GM18861 (cell line): ENCODE measurements at regions not wholly inside any gene's neighbourhood (a gene's known extent, or its start where the extent isn't known, plus 50 kb on each side); places are given as distances from the start of the nearest gene placed in this dataset.
"Not testable (repeated sequence)": the region's sequence is repeated elsewhere in the genome, so short reads cannot be mapped to it uniquely, and the experiment has no call there.

ENCODE experiments used
- ATAC-seq: cut with Tn5 transposase; IDR thresholded peaks from one replicate; pipeline ENCODE4 v1.9.1; 2021; ENCODE audit not compliant: unreplicated experiment

DNA sequence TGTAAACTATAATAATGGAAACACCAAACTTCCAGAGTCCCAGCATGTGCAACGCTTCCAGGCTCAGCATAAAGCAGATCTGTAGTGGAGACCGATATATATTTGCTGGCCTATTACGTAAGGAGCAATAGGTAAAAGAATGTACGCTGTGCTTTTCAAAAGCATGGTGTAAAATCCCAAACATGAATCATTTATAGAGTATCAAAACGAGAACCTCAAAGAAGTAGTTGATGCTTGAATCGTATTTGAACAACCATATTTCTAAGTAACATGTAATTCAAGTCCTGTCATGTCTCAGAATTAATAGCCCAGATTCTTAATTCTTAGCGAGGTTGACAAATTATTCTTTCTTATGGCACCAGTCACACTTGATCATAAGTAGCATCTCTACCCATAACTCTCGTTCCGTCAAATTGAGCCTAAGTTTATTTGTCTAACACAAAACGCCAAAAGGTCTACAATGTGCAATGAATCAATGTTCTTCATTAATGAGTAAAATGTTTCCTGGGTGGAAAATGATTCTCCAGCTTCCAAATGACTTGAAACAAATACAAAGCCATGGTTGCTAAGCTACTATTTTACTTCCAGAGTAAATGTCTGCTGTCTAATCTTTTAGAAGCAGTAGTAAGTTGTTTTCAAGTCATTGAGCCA is 811.5 kb upstream of the FRG1 start:
- ATAC-seq: no peak

GRCh38 chr4:189131118-189131517 is 809.6 kb upstream of the FRG1 start:
- no peak for ATAC-seq

DNA sequence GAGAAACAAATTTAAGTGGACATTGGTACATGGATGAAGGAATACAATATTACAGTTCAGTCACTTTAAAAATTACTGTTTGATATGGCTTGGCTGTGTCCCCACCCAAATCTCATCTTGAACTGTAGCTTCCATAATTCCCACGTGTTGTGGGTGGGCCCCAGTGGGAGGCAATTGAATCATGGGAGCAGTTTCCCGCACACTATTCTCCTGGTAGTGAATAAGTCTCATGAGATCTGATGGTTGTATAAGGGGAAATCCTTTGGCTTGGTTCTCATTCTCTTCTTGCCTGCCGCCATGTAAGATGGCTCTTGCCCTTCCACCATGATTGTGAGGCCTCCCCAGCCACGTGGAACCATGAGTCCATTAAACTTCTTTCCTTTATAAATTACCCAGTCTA is 804.2 kb upstream of the FRG1 start:
- ATAC-seq: no peak

GRCh38 chr4:189143263-189143952 is 797.3 kb upstream of the FRG1 start:
- no peak for ATAC-seq

GRCh38 chr4:189147005-189147929 is 793.4 kb upstream of the FRG1 start:
- ATAC-seq: no peak

GRCh38 chr4:189155083-189155482 is 785.6 kb upstream of the FRG1 start:
- ATAC-seq: not testable (repeated sequence)

GRCh38 chr4:189162073-189162789 is 778.4 kb upstream of the FRG1 start:
- ATAC-seq: no peak

DNA sequence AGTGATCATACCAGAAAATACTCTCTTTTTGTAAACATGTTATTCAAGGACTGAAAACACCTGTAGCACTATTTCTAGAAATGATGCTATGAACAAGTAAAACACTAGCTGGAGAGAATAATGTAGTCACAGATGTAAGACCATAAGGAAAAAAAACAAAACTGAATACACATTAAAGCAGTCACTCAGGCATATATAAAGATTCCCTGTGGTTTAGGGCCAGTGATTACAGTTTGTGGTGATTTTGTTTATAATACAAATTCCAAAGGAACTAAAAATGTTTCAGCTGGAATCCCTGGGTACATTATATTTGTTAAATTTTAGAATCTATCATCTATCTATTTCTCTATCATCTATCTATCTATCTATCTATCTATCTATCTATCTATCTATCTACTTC is 777.8 kb upstream of the FRG1 start:
- ATAC-seq: no peak

GRCh38 chr4:189176002-189176401 is 764.7 kb upstream of the FRG1 start:
- no peak for ATAC-seq

GRCh38 chr4:189177130-189177529 is 763.5 kb upstream of the FRG1 start:
- no peak for ATAC-seq

- no peak for ATAC-seq
Measured at GRCh38 chr4:189178125-189178746, 762.4 kb upstream of the FRG1 start.

DNA sequence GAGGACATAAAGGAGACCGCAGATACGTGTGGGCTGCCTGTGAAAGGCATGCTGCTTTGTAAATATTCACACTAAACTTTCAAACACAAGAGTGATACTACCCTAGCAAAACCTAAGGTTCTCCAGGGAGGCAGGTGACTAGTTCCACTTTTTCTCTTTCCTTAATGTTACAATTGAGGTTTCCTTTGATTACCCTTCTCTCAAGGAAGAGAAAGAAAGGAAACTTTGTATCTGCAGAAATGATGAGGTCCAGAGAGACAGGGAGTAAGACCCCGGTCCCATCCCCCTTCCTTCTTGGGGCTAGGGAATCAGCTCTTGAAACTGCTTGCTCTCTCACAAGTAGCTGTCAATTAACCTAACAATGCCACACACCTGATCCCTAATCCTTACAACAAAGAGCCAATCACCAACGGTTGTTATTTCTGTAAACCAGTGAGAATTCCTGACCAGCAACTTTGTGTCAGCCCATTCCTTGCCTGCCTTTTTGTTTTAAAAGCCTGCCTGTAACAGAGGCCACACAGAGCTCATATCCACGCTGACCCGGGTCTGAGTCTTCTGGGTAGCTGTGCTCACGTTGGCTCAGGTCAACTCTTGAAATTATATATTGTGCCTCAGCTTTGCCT is 754.8 kb upstream of the FRG1 start:
- no peak for ATAC-seq

DNA sequence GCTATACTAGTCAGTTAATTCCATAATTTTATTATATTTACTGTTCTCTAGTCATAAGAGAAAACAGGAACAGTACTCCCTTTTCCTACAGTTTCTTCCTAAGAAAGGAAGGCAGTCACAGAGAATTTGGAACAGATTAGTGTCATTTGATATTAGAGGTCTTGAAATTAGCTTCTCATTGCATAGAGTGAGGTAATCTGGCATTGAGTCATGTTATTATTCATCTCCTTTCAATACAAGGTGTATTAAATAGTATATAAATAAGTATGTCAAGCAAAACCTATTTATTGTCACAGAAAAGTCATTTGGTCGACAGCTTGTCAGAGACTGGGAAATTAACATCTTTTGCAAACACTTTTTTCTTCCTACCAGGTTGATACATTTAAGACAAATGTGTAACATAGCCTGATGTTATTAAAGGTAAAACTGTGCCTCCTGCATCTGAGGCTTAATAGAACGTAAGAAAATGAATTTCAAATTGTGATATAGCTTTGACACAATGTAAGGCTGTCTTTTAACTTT is 753.1 kb upstream of the FRG1 start:
- ATAC-seq: no peak

DNA sequence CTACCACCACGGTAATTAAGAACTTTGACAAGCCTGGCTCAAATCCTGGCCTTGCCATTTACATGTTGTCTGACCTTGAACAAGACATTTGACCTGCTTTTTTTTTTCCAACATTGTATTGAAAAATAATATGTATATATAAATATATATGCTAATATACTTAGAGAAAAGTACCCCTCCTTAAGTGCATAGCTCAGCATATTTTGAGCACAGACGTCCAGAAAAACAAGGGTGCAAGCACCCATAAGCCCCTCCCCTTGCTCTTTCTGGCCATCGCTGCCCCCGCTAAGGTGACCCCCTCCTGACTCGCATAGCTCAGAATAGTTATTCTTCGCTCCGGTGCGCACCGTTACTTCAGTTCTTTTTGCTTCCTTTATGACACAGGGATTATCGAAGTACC is 742.0 kb upstream of the FRG1 start:
- ATAC-seq: no peak

DNA sequence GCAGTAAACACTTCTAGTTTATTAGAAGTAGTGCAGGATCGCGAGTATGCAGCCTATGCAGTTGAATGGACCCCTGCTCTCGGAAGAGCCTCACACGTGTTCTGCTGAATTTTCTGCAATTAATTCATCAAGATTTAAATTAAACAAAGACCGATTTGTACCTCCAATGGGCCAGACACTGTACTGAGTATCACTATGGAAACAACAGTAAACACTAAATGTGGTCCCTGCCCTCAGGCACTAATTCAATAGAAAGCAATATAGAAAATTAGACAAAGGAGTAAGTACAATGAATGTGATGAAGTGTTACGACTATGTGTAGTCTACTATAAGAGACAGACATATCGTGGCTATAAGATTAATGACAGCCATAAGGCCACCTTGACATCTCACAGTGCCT is 740.3 kb upstream of the FRG1 start:
- ATAC-seq: no peak

DNA sequence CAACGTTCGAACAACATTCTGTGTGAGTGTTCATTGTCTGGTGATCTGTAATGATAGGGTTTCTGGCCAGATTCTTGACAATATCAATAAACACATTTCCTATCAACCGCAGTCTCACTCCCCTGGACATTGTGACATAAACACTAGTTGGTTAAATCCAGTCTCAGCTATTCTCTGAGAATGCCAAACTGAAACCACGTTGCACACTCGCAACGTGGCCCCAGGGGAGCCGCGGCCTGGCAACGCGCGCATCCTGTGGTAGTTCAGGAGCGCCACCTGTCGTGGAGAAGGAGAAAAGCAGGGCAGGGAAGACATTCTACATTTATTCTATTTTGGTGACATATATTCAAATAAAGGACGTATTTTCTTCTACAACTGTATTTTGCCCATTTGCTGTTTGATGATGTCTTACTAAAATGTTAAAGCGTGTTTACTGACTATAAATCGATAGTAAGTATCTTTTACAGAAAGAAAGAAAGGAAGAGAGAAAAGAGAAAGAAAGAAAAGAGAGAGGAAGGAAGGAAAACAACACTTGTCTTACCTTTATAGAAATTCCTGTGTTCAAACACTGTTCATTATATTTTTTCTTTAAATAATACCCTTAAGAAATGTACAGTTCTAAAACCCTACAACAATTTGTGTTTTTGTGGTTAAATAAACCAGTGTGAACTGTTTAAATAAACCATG is 738.3 kb upstream of the FRG1 start:
- ATAC-seq: peak; percentile 78

- ATAC-seq: no peak
Measured at GRCh38 chr4:189202869-189203271, 737.8 kb upstream of the FRG1 start.

GRCh38 chr4:189204616-189205015 is 736.1 kb upstream of the FRG1 start:
- no peak for ATAC-seq

GRCh38 chr4:189206953-189207352 is 733.7 kb upstream of the FRG1 start:
- no peak for ATAC-seq
